Loucy (cell line): ENCODE measurements at regions not wholly inside any gene's neighbourhood (a gene's known extent, or its start where the extent isn't known, plus 50 kb on each side); places are given as distances from the start of the nearest gene placed in this dataset.

Experiments
- H2AFZ ChIP-seq: fragments of 200-600 bp; sonication (generic); 2 replicates; pipeline ENCODE4 v1.6.0; 2016; ENCODE audit warnings: antibody characterized with exemption, mild to moderate bottlenecking, low read length, moderate library complexity
- H3F3A ChIP-seq: fragments of 200-600 bp; 2 replicates; pipeline ENCODE4 v1.6.0; 2016; ENCODE audit warnings: antibody characterized with exemption, low read depth, mild to moderate bottlenecking
- H3K27me3 ChIP-seq: fragments of 200-600 bp; sonication (generic); 2 replicates; pipeline ENCODE4 v1.6.1; 2014; ENCODE audit warnings: low read length, mild to moderate bottlenecking; ENCODE audit not compliant: insufficient read depth, poor library complexity, severe bottlenecking
- H3K36me3 ChIP-seq: fragments of 200-600 bp; sonication (generic); 2 replicates; pipeline ENCODE4 v1.6.1; 2016; ENCODE audit warnings: low read length; ENCODE audit not compliant: insufficient read depth
- H3K4me1 ChIP-seq: fragments of 200-600 bp; sonication (generic); 2 replicates; pipeline ENCODE4 v1.5.1; 2014; ENCODE audit warnings: low read length, mild to moderate bottlenecking; ENCODE audit not compliant: insufficient read depth, poor library complexity, severe bottlenecking
- H3K4me2 ChIP-seq: fragments of 200-600 bp; sonication (generic); 2 replicates; pipeline ENCODE4 v1.6.0; 2014; ENCODE audit warnings: antibody characterized with exemption, low read length, low read depth, mild to moderate bottlenecking; ENCODE audit not compliant: poor library complexity, severe bottlenecking
- H3K4me3 ChIP-seq: fragments of 200-600 bp; sonication (generic); 2 replicates; pipeline ENCODE4 v1.5.1; 2014; ENCODE audit warnings: low read length, mild to moderate bottlenecking, mixed read lengths; ENCODE audit not compliant: poor library complexity, severe bottlenecking
- H3K79me2 ChIP-seq: fragments of 200-600 bp; sonication (generic); 2 replicates; pipeline ENCODE4 v1.6.1; 2014; ENCODE audit warnings: low read length; ENCODE audit not compliant: insufficient read depth
- H3K9ac ChIP-seq: fragments of 200-600 bp; sonication (generic); 2 replicates; pipeline ENCODE4 v1.6.0; 2014; ENCODE audit warnings: mild to moderate bottlenecking, low read depth, low read length, moderate library complexity; ENCODE audit not compliant: poor library complexity, severe bottlenecking
- H3K9me2 ChIP-seq: fragments of 200-600 bp; sonication (generic); replicated peaks from 2 replicates; pipeline ENCODE4 v1.6.1; 2016; ENCODE audit warnings: low read depth, low read length, mixed read lengths
- H3K9me3 ChIP-seq: fragments of 200-600 bp; sonication (generic); 2 replicates; pipeline ENCODE4 v1.6.1; 2014; ENCODE audit warnings: mild to moderate bottlenecking, antibody characterized with exemption, low read length, low read depth; ENCODE audit not compliant: insufficient read depth
- H4K20me1 ChIP-seq: fragments of 200-600 bp; sonication (generic); 2 replicates; pipeline ENCODE4 v1.6.0; 2014; ENCODE audit warnings: antibody characterized with exemption, low read length, mild to moderate bottlenecking; ENCODE audit not compliant: insufficient read depth, poor library complexity, severe bottlenecking
- EZH2phosphoT487 ChIP-seq: fragments of 200-600 bp; IDR thresholded peaks from 2 replicates; pipeline ENCODE4 v1.6.1; 2018; ENCODE audit warnings: antibody characterized with exemption, mild to moderate bottlenecking, moderate library complexity, borderline replicate concordance
- TF ChIP-seq, protein P1 (sequence below): fragments of 200-600 bp; sonication (generic); conservative IDR thresholded peaks from 2 replicates; pipeline ENCODE4 v1.5.1; 2014; ENCODE audit warnings: mild to moderate bottlenecking, antibody characterized with exemption, low read length

DNA sequence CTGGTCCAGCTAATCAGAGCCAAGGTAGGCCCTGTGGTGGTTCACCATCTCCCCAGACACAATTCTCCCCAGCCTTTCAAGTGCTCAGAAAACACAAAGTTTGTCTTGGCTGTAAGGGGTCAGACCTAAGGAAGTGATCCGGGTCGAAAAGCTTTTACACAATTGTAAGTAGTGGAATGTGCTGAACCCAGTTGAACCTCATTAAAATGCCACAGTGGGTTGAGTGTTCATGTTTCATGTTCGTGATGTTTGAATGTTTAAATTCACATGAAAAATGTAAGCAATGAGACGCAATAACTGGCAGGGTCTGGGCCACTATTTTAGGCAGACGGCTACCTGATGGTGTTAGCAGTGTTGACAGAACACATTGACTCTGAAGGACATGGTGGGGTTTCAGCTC is 60.9 kb upstream of the JDP2 start:
- Histone ChIP-seq H2AFZ (no peak overlapping the region), H3K4me3 (no peak overlapping the region), H3K9ac (no peak overlapping the region), H4K20me1 (no peaks in the 10 kb centered on the region), H3F3A (no peaks in the 10 kb centered on the region), H3K27me3 (no peaks in the 10 kb centered on the region), H3K79me2 (no peaks in the 10 kb centered on the region), H3K4me1 (no peaks in the 10 kb centered on the region), H3K4me2 (no peak overlapping the region), H3K36me3 (no peaks in the 10 kb centered on the region), H3K9me2 (no peaks in the 10 kb centered on the region), H3K9me3 (no peaks in the 10 kb centered on the region)
- no peak for TF ChIP-seq EZH2phosphoT487
- TF ChIP-seq, protein P1, sequence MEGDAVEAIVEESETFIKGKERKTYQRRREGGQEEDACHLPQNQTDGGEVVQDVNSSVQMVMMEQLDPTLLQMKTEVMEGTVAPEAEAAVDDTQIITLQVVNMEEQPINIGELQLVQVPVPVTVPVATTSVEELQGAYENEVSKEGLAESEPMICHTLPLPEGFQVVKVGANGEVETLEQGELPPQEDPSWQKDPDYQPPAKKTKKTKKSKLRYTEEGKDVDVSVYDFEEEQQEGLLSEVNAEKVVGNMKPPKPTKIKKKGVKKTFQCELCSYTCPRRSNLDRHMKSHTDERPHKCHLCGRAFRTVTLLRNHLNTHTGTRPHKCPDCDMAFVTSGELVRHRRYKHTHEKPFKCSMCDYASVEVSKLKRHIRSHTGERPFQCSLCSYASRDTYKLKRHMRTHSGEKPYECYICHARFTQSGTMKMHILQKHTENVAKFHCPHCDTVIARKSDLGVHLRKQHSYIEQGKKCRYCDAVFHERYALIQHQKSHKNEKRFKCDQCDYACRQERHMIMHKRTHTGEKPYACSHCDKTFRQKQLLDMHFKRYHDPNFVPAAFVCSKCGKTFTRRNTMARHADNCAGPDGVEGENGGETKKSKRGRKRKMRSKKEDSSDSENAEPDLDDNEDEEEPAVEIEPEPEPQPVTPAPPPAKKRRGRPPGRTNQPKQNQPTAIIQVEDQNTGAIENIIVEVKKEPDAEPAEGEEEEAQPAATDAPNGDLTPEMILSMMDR = no peak

DNA sequence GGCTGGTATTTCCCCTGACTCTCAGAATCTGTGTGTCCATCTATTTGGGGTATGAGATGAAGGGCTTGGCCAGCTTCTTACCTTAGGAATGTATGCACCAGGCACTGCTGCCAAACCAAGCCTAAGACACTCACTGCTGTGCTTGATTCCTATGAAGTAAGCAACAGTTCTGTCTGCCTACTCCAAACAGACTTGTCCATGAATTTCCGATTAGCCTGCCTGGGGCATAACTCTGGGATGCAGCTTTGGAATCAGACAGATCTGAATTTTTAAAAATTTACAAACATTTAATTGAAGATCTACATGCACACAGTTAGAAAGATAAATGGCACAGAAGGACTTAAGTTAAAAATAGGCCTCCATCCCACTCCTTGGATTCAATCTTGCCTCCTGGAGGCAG is 59.5 kb upstream of the JDP2 start:
- Histone ChIP-seq H3K79me2 (no peaks in the 10 kb centered on the region), H3K9ac (no peak overlapping the region), H3K9me3 (no peaks in the 10 kb centered on the region), H4K20me1 (no peaks in the 10 kb centered on the region), H3K4me1 (no peaks in the 10 kb centered on the region), H2AFZ (no peak overlapping the region), H3K4me3 (no peak overlapping the region), H3F3A (no peaks in the 10 kb centered on the region), H3K9me2 (no peaks in the 10 kb centered on the region), H3K27me3 (no peaks in the 10 kb centered on the region), H3K36me3 (no peaks in the 10 kb centered on the region), H3K4me2 (no peak overlapping the region)
- TF ChIP-seq, protein P1 = no peak
- no peak for TF ChIP-seq EZH2phosphoT487

DNA sequence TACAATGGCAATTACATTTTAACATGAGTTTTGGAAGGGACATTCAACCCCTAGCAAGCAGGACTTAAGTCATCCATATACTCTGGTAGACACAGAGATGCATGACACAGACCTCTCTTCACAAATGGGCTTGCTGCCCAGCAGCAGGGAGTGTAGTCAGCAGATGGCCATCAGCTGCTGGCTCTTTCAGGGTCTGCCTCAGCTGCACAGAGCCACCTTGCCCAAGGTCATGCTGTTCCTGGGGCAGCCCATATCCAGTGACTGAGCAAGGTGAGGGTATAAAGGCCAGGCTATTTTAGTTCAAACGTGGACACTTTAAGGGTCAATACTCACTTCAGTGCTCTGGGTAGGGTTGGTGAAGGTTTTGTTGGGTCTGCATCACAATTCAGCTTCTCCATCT is 58.3 kb upstream of the JDP2 start:
- Histone ChIP-seq H4K20me1 (no peaks in the 10 kb centered on the region), H3K9ac (no peak overlapping the region), H2AFZ (no peak overlapping the region), H3K27me3 (no peaks in the 10 kb centered on the region), H3F3A (no peaks in the 10 kb centered on the region), H3K9me2 (no peaks in the 10 kb centered on the region), H3K9me3 (no peaks in the 10 kb centered on the region), H3K4me2 (no peak overlapping the region), H3K36me3 (no peaks in the 10 kb centered on the region), H3K79me2 (no peaks in the 10 kb centered on the region), H3K4me3 (no peak overlapping the region), H3K4me1 (no peaks in the 10 kb centered on the region)
- TF ChIP-seq, protein P1 = no peak
- TF ChIP-seq EZH2phosphoT487 = no peak
